NCI-H1417 (cell line): ENCODE measurements at regions not wholly inside any gene's neighbourhood (a gene's known extent, or its start where the extent isn't known, plus 50 kb on each side); places are given as distances from the start of the nearest gene placed in this dataset.
A peak's percentile ranks its signal among the peaks of the same experiment; 100 is the strongest.

ENCODE experiments used
- DNase-seq, 3 experiments: peaks; one replicate each; lab custom pipeline; 2025; lab: John Stamatoyannopoulos, UW

- peak in 1 of 3 experiments; percentile 3 for DNase-seq
These were observed 990.3 kb upstream of the ZNF722 start for GRCh38 chr7:63008366-63008765.

GRCh38 chr7:63009771-63010170, 988.9 kb upstream of the ZNF722 start:
- DNase-seq = no peak

- no peak for DNase-seq
These were observed 985.9 kb upstream of the ZNF722 start for GRCh38 chr7:63012633-63013183.

- no peak for DNase-seq
These were observed 983.9 kb upstream of the ZNF722 start for GRCh38 chr7:63014792-63015191.

- DNase-seq = no peak
These were observed 975.4 kb upstream of the ZNF722 start for GRCh38 chr7:63023182-63023787.

GRCh38 chr7:63024446-63024845, 974.2 kb upstream of the ZNF722 start:
- no peak for DNase-seq

- no peak for DNase-seq
These were observed 972.8 kb upstream of the ZNF722 start for GRCh38 chr7:63025815-63026214.

GRCh38 chr7:63027075-63027474, 971.6 kb upstream of the ZNF722 start:
- DNase-seq = no peak

GRCh38 chr7:63028376-63029206, 970.1 kb upstream of the ZNF722 start:
- no peak for DNase-seq

- no peak for DNase-seq
These were observed 969.5 kb upstream of the ZNF722 start for GRCh38 chr7:63029207-63029522.

- DNase-seq = no peak
These were observed 968.6 kb upstream of the ZNF722 start for GRCh38 chr7:63030061-63030460.

GRCh38 chr7:63031838-63032436, 966.7 kb upstream of the ZNF722 start:
- no peak for DNase-seq

- no peak for DNase-seq
These were observed 961.4 kb upstream of the ZNF722 start for GRCh38 chr7:63037242-63037641.

GRCh38 chr7:63038987-63039386, 959.7 kb upstream of the ZNF722 start:
- no peak for DNase-seq

GRCh38 chr7:63039882-63040281, 958.8 kb upstream of the ZNF722 start:
- DNase-seq = no peak

GRCh38 chr7:63040336-63040735, 958.3 kb upstream of the ZNF722 start:
- no peak for DNase-seq

GRCh38 chr7:63040966-63041610, 957.6 kb upstream of the ZNF722 start:
- DNase-seq = no peak

- no peak for DNase-seq
These were observed 956.9 kb upstream of the ZNF722 start for GRCh38 chr7:63041786-63042185.

- DNase-seq = no peak
These were observed 955.7 kb upstream of the ZNF722 start for GRCh38 chr7:63042730-63043511.

GRCh38 chr7:63043657-63044543, 954.7 kb upstream of the ZNF722 start:
- no peak for DNase-seq

- DNase-seq = no peak
These were observed 953.9 kb upstream of the ZNF722 start for GRCh38 chr7:63044721-63045120.
